AG09319 (cell line): ENCODE measurements at regions not wholly inside any gene's neighbourhood (a gene's known extent, or its start where the extent isn't known, plus 50 kb on each side); places are given as distances from the start of the nearest gene placed in this dataset.
"Not testable (repeated sequence)": the region's sequence is repeated elsewhere in the genome, so short reads cannot be mapped to it uniquely, and the experiment has no call there.

Experiments used
- DNase-seq: peaks from one replicate; pipeline ENCODE4 v3.0.0-alpha.2; 2010; ENCODE audit warnings: low read depth; ENCODE audit errors: extremely low read depth
- TF ChIP-seq, protein P1 (sequence below): IDR thresholded peaks from 2 replicates; pipeline ENCODE4 v1.5.1; 2011; ENCODE audit warnings: low read depth, mild to moderate bottlenecking, inconsistent platforms, low read length, moderate library complexity

- no peak for DNase-seq
- TF ChIP-seq, protein P1, sequence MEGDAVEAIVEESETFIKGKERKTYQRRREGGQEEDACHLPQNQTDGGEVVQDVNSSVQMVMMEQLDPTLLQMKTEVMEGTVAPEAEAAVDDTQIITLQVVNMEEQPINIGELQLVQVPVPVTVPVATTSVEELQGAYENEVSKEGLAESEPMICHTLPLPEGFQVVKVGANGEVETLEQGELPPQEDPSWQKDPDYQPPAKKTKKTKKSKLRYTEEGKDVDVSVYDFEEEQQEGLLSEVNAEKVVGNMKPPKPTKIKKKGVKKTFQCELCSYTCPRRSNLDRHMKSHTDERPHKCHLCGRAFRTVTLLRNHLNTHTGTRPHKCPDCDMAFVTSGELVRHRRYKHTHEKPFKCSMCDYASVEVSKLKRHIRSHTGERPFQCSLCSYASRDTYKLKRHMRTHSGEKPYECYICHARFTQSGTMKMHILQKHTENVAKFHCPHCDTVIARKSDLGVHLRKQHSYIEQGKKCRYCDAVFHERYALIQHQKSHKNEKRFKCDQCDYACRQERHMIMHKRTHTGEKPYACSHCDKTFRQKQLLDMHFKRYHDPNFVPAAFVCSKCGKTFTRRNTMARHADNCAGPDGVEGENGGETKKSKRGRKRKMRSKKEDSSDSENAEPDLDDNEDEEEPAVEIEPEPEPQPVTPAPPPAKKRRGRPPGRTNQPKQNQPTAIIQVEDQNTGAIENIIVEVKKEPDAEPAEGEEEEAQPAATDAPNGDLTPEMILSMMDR: no peak
Measured at GRCh38 chr12:90816353-90817089, 138.5 kb downstream of the CCER1 start.

DNA sequence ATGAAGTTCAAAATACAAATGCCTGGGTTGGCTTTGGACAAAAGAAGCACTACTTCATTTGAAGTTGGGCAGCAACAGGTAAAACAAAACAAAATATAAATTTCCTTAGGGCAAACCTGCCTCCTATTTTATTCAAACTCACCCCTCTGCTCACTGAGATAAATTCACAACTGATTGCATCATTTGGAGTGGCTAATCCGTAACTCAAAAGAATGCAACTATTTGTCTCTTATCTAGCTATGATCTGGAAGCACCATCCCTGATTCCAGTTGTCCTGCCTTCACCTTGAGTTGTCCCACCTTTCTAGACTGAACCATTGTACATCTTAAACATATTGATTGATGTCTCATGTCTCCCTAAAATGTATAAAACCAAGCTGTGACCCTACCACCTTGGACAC, 145.0 kb downstream of the CCER1 start:
- no peak for DNase-seq
- TF ChIP-seq, protein P1: no peak

DNA sequence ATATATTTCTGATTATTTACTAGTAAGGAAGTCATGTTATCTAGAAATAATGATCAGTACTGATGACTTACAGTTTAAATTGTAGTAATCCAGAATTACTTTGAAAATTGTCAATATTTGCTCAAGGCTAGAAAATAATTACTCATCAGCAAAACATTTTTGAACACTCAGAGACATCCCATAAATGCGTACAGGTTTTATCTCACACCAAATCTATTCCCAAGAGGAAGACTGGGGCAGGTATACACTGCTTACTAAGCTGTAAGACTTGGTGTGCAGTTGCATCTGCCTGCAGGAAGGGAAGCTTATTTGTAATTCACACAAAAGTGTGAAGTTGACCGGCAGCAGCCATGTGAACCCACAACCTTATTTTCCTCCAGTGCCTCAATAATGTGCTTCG, 146.4 kb downstream of the CCER1 start:
- TF ChIP-seq, protein P1: no peak
- no peak for DNase-seq

DNA sequence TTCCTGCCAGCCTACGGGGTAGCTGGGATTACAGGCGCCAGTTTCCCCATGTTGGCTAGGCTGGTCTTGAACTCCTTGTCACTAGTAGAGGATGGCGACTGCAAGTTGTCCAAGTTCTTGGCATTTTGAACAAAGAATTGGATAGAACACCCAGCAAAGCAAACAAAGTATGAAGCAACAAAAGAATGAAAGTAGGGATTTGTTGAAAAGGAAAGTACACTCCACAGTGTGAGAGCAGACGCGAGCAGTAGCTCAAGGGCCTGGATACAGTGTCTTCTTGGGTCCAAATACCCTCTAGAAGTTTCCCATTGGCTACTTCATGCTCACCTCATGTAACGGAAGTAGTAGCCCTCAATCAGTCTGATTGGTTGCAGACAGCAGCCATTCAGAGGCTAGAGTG, 152.2 kb downstream of the CCER1 start:
- TF ChIP-seq, protein P1: no peak
- no peak for DNase-seq

DNA sequence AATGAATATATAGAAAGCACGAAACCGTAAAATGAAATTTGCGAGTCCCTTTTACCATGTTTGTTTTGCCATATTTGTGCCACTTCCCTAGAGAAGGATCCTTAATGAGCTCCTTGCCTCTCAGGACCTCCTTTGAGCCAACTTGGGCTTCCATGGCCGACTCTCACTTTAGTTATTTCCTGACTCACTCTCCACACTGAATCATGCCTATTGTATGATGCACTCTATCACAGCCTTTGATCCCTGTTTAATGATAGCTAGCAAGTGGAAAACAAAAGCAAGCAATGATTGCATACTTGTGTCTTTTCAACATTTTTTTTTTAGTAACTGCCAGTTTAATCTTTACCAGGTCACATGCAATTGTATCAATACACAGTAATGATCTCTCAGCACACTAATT, 153.2 kb downstream of the CCER1 start:
- DNase-seq: no peak
- TF ChIP-seq, protein P1: no peak

DNA sequence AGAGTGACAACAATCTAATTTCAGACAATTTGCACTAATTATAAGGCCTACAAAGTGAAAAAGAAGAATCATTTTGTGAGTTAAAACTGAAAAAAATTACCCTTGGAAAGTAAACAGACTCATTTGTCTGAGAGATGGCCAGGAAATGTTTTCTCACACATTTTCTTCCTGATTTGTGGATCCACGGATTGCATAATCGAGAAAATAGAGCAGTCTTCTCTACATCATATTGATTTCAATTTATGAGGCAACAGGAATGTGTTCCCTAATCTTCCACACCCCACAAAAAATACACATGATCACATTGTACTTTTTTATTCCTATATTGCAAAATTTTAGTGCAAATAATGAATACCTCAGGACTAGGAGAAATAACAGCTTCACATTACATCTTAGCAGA, 160.8 kb downstream of the CCER1 start:
- DNase-seq: no peak

GRCh38 chr12:90792718-90793117, 162.3 kb downstream of the CCER1 start:
- not testable (repeated sequence) for DNase-seq

More for the DNA sequence above, 160.8 kb downstream of the CCER1 start:
- TF ChIP-seq, protein P1: no peak

DNA sequence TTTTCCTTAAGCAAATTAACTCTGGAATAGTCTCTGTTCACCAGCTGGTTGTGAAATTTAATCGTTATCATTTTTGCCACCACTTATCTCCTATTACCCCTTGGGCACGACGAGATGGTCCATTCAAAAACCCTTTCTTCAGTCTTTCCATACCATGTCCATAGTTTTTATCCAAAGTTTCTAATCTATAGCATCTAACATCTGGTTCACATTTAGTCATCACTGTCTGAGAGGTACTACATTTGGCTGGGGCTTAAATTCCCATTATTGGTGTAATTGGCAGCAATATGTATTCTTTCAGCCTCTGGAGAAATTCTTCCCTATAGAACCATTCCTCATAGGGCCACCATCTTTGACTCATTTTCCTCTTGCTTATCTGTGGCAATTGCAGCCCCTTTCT, 163.5 kb downstream of the CCER1 start:
- TF ChIP-seq, protein P1: no peak

More for the DNA sequence above, 163.5 kb downstream of the CCER1 start:
- no peak for DNase-seq
